ENCODE measurements at regions not wholly inside any gene's neighbourhood (a gene's known extent, or its start where the extent isn't known, plus 50 kb on each side); places are given as distances from the start of the nearest gene placed in this dataset.

- no peak overlapping the region for H2AFZ ChIP-seq (ENCODE audit: control insufficient read depth, low read length)
- no peak overlapping the region for H3K27ac ChIP-seq (ENCODE audit: control insufficient read depth, insufficient read depth, low read length)
- no peaks in the 10 kb centered on the region for H3K36me3 ChIP-seq (ENCODE audit: control insufficient read depth in 2 of 2, extremely low read depth in 1 of 2, insufficient read depth in 2 of 2, low read length in 2 of 2)
- H3K4me3 ChIP-seq (ENCODE audit: control insufficient read depth in 2 of 3, extremely low read depth in 1 of 3, insufficient read depth in 2 of 3, low read depth in 1 of 3, low read length in 3 of 3): no peak overlapping the region
- DNase-seq (ENCODE audit: low read depth, low spot score) (no peak), FAIRE-seq (no peak)
- H3K79me2 ChIP-seq (ENCODE audit: control insufficient read depth, insufficient read depth, low read length): no peaks in the 10 kb centered on the region
- H3K9me3 ChIP-seq (ENCODE audit: control insufficient read depth, low read depth, low read length): no peaks in the 10 kb centered on the region
- TF ChIP-seq EZH2 (IDR thresholded peaks at IDR 0.05; ENCODE audit: low read length): no peak
- no peak for TF ChIP-seq CTCF (optimal IDR thresholded peaks at IDR 0.05 in 1 of 3, IDR thresholded peaks at IDR 0.05 in 1 of 3, conservative IDR thresholded peaks at IDR 0.05 in 1 of 3; ENCODE audit: extremely low read depth in 1 of 3, insufficient read depth in 2 of 3, low read length in 3 of 3)
- H3K4me2 ChIP-seq (ENCODE audit: control insufficient read depth, extremely low read depth, insufficient read depth, low read depth, low read length): no peak overlapping the region
- dilution Hi-C loops (cut with MboI; ENCODE audit: extremely low pct_ligation_motif_present, low sequenced_read_pairs): no loop called here
- H4K20me1 ChIP-seq (ENCODE audit: control insufficient read depth, extremely low read depth, insufficient read depth, low read length): no peaks in the 10 kb centered on the region
- H3K4me1 ChIP-seq (ENCODE audit: control insufficient read depth, extremely low read depth, insufficient read depth, low read length): no peaks in the 10 kb centered on the region
- no peak overlapping the region for H3K9ac ChIP-seq (ENCODE audit: control insufficient read depth, extremely low read depth, insufficient read depth, low read length)
- no peaks in the 10 kb centered on the region for H3K9me1 ChIP-seq (ENCODE audit: control insufficient read depth, extremely low read depth, insufficient read depth, low read length)
- peaks cover 15% of the 10 kb centered on the region for H3K27me3 ChIP-seq (ENCODE audit: control insufficient read depth, extremely low read depth, insufficient read depth, low read length)
Observed at GRCh38 chr2:238967978-238968360, 120.1 kb downstream of the TWIST2 start.

- H3K9me3 ChIP-seq (ENCODE audit: control insufficient read depth, low read depth, low read length): no peaks in the 10 kb centered on the region
- H3K36me3 ChIP-seq (ENCODE audit: control insufficient read depth in 2 of 2, extremely low read depth in 1 of 2, insufficient read depth in 2 of 2, low read length in 2 of 2): no peaks in the 10 kb centered on the region
- H3K4me2 ChIP-seq (ENCODE audit: control insufficient read depth, extremely low read depth, insufficient read depth, low read depth, low read length): no peak overlapping the region
- TF ChIP-seq EZH2 (IDR thresholded peaks at IDR 0.05; ENCODE audit: low read length) (no peak), CTCF (optimal IDR thresholded peaks at IDR 0.05 in 1 of 3, IDR thresholded peaks at IDR 0.05 in 1 of 3, conservative IDR thresholded peaks at IDR 0.05 in 1 of 3; ENCODE audit: extremely low read depth in 1 of 3, insufficient read depth in 2 of 3, low read length in 3 of 3) (no peak)
- no peak overlapping the region for H3K4me3 ChIP-seq (ENCODE audit: control insufficient read depth in 2 of 3, extremely low read depth in 1 of 3, insufficient read depth in 2 of 3, low read depth in 1 of 3, low read length in 3 of 3)
- no peaks in the 10 kb centered on the region for H3K9me1 ChIP-seq (ENCODE audit: control insufficient read depth, extremely low read depth, insufficient read depth, low read length)
- no peak overlapping the region for H3K27ac ChIP-seq (ENCODE audit: control insufficient read depth, insufficient read depth, low read length)
- no peak overlapping the region for H3K9ac ChIP-seq (ENCODE audit: control insufficient read depth, extremely low read depth, insufficient read depth, low read length)
- no peak for FAIRE-seq
- dilution Hi-C loops (cut with MboI; ENCODE audit: extremely low pct_ligation_motif_present, low sequenced_read_pairs): no loop called here
- no peak for DNase-seq (ENCODE audit: low read depth, low spot score)
- peaks cover 6% of the 10 kb centered on the region for H3K4me1 ChIP-seq (ENCODE audit: control insufficient read depth, extremely low read depth, insufficient read depth, low read length)
- H4K20me1 ChIP-seq (ENCODE audit: control insufficient read depth, extremely low read depth, insufficient read depth, low read length): no peaks in the 10 kb centered on the region
- H2AFZ ChIP-seq (ENCODE audit: control insufficient read depth, low read length): no peak overlapping the region
- peaks cover 15% of the 10 kb centered on the region for H3K27me3 ChIP-seq (ENCODE audit: control insufficient read depth, extremely low read depth, insufficient read depth, low read length)
- H3K79me2 ChIP-seq (ENCODE audit: control insufficient read depth, insufficient read depth, low read length): no peaks in the 10 kb centered on the region
Observed at GRCh38 chr2:238968616-238969384, 120.9 kb downstream of the TWIST2 start.

Measured in keratinocyte (primary cell).